ENCODE measurements at regions not wholly inside any gene's neighbourhood (a gene's known extent, or its start where the extent isn't known, plus 50 kb on each side); places are given as distances from the start of the nearest gene placed in this dataset.

- DNase-seq (ENCODE audit: low spot score): no peak
Measured at GRCh38 chr4:104677116-104677515, 182.4 kb upstream of the CXXC4 start.

- no peak for DNase-seq (ENCODE audit: low spot score)
Measured at GRCh38 chr4:104682311-104682710, 187.6 kb upstream of the CXXC4 start.

GRCh38 chr4:104693601-104694201 is 199.0 kb upstream of the CXXC4 start:
- DNase-seq (ENCODE audit: low spot score): peak; percentile 7

- no peak for DNase-seq (ENCODE audit: low spot score)
Measured at GRCh38 chr4:104716584-104716983, 221.9 kb upstream of the CXXC4 start.

DNA sequence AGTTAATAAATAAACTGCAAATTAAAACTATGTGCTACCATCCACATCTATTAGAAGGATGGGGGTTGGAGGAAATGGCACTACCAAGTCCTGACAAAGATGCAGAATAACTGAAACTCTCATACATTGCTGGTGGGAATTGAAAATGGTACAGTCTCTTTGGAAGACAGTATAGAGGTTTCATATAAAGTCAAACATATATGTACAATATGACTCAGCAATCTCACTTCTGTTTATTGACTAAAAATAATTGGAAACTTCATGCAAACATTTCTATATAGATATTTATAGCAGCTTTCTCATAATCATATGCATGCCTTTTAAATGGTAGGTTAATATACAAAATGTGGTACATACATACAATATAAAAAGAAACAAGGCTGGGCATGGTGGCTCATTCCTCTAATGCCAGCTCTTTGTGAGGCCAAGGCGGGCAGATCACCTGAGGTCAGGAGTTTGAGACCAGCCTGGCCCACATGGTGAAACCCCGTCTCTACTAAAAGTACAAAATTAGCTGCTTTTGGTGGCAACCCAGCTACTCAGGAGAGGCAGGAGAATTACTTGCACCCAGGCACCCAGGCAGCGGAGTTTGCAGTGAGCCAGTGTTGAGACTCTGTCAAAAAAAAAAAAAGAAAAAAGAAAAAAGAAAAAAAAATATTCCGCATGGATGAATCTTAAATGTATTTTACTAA is 225.0 kb upstream of the CXXC4 start:
- DNase-seq (ENCODE audit: low spot score): no peak

- DNase-seq (ENCODE audit: low spot score): no peak
Measured at GRCh38 chr4:104722467-104722866, 227.8 kb upstream of the CXXC4 start.

DNA sequence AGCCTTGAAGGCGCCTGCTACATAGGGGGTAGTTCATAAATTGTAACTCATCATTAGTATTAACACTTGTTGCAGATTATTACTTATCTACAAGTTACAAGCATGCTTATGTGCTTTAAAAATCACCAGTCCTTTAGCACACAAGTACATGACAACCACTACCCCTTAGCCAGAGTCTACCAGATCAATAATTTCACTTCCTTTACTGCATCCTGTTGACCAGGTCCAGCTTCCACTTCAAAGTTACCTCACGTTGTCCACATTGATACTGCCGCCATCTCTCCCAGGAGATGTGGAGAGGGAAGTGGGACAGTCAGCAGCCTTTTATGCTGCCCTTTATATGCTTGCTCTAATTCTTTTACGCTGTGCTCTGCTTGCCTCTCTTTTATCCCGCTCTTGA is 231.3 kb upstream of the CXXC4 start:
- no peak for DNase-seq (ENCODE audit: low spot score)

DNA sequence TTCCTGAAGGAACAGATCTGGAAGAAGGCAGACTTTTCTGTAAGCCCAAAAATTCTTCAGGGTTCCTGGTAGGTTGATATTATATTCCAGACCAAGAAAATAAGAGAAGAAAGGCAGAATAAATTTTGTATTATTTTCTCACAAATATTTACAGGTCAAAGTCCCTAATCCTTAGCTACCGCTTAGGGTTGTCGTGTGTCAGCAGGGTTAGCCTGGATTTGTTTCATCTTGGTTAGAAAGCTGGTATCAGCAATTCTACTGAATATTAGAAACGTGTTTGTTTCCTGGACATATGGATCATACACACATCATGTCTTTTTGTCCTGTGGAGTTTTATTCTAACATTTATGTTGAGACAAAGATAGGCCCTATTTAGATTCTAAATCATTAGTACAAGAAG is 232.9 kb upstream of the CXXC4 start:
- DNase-seq (ENCODE audit: low spot score): no peak

- no peak for DNase-seq (ENCODE audit: low spot score)
Measured at GRCh38 chr4:104728380-104729122, 233.9 kb upstream of the CXXC4 start.

GRCh38 chr4:104732766-104733165 is 238.1 kb upstream of the CXXC4 start:
- DNase-seq (ENCODE audit: low spot score): no peak

GRCh38 chr4:104735174-104735573 is 240.5 kb upstream of the CXXC4 start:
- no peak for DNase-seq (ENCODE audit: low spot score)

DNA sequence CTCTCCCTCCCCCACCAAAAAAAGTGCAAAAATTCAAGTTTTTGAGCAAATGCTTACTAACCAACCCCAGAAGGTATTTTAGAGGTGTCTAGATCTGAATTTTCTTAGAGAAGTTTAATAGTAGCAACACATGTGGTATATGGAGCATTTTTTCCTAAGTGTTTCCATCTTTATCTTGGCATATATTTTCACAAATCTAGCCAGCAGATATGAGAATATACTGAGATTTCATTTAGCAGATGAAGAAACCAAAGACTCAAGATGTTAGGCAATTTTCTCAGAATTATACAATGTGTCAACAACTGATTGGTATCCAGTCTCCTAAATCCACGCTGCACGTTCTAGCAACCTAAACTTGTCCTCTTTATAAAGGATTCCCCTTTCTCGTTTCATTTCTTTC is 245.5 kb upstream of the CXXC4 start:
- no peak for DNase-seq (ENCODE audit: low spot score)

- DNase-seq (ENCODE audit: low spot score): peak; percentile 47
Measured at GRCh38 chr4:104743215-104743653, 248.5 kb upstream of the CXXC4 start.

- DNase-seq (ENCODE audit: low spot score): no peak
Measured at GRCh38 chr4:104747635-104748034, 252.9 kb upstream of the CXXC4 start.

- DNase-seq (ENCODE audit: low spot score): no peak
Measured at GRCh38 chr4:104749062-104749461, 254.4 kb upstream of the CXXC4 start.

GRCh38 chr4:104750008-104750407 is 255.3 kb upstream of the CXXC4 start:
- no peak for DNase-seq (ENCODE audit: low spot score)

GRCh38 chr4:104751468-104751867 is 256.8 kb upstream of the CXXC4 start:
- DNase-seq (ENCODE audit: low spot score): no peak

- no peak for DNase-seq (ENCODE audit: low spot score)
Measured at GRCh38 chr4:104752337-104752736, 257.6 kb upstream of the CXXC4 start.

GRCh38 chr4:104756837-104757236 is 262.1 kb upstream of the CXXC4 start:
- no peak for DNase-seq (ENCODE audit: low spot score)

DNA sequence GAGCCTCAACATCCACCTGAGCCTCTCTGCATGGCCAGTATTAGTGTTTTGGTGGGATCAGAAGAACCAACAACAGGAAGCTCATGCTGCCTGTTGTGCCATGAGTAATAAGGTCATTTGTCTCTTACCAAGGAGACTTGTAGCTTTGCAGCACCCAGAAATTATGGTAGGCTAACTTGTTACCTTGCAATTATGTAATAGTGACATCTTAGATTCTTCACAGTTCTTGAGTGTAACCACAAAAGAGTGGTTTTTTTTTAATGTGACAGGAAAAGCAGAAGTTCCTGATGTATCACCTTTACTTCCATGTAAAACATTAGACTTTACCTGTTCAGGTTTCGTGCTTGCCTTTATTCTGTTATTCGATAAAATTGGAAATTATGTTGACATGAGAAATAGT is 263.9 kb upstream of the CXXC4 start:
- no peak for DNase-seq (ENCODE audit: low spot score)

- no peak for DNase-seq (ENCODE audit: low spot score)
Measured at GRCh38 chr4:104763554-104764222, 269.0 kb upstream of the CXXC4 start.

- DNase-seq (ENCODE audit: low spot score): no peak
Measured at GRCh38 chr4:104766676-104767075, 272.0 kb upstream of the CXXC4 start.

GRCh38 chr4:104772849-104773248 is 278.2 kb upstream of the CXXC4 start:
- no peak for DNase-seq (ENCODE audit: low spot score)
